ENCODE measurements at regions not wholly inside any gene's neighbourhood (a gene's known extent, or its start where the extent isn't known, plus 50 kb on each side); places are given as distances from the start of the nearest gene placed in this dataset.
"Not testable (repeated sequence)": the region's sequence is repeated elsewhere in the genome, so short reads cannot be mapped to it uniquely, and the experiment has no call there.

- WGBS, 5 donors = 44 to 63% (median 52%) methylated on average over 4 to 7 of the region's 7 CpGs
- H3K9me3 ChIP-seq; H3K36me3 ChIP-seq; H3K4me3 ChIP-seq; H3K27me3 ChIP-seq; intact Hi-C loops (cut with DNase I; ENCODE audit: low total_unique reads); H3K27ac ChIP-seq; H3K4me1 ChIP-seq: not testable (repeated sequence)
- DNase-seq = peak in 1 of 2 donors; percentile 55
These were observed 56.8 kb downstream of the ATP6V0E2 start for GRCh38 chr7:149930374-149931068.

- H3K36me3 ChIP-seq; H3K27ac ChIP-seq; H3K9me3 ChIP-seq; DNase-seq; intact Hi-C loops (cut with DNase I; ENCODE audit: low total_unique reads); H3K4me3 ChIP-seq; H3K27me3 ChIP-seq; H3K4me1 ChIP-seq: not testable (repeated sequence)
- WGBS, 5 donors = 80 to 95% (median 91%) methylated on average over 4 to 5 of the region's 5 CpGs
These were observed 60.0 kb downstream of the ATP6V0E2 start for GRCh38 chr7:149933776-149934175.

GRCh38 chr7:149947346-149947745, 73.6 kb downstream of the ATP6V0E2 start:
- H3K4me3 ChIP-seq; intact Hi-C loops (cut with DNase I; ENCODE audit: low total_unique reads); DNase-seq; H3K27me3 ChIP-seq; H3K36me3 ChIP-seq; H3K4me1 ChIP-seq; H3K9me3 ChIP-seq; H3K27ac ChIP-seq: not testable (repeated sequence)
- no CpG with 5 or more reads among the region's 4 CpGs for WGBS, 5 donors

- H3K36me3 ChIP-seq; DNase-seq; H3K27ac ChIP-seq; H3K9me3 ChIP-seq; H3K4me1 ChIP-seq; H3K27me3 ChIP-seq; intact Hi-C loops (cut with DNase I; ENCODE audit: low total_unique reads); H3K4me3 ChIP-seq: not testable (repeated sequence)
- 82 to 93% (median 87%) methylated on average over 5 to 12 of the region's 13 CpGs for WGBS, 5 donors
These were observed 74.7 kb downstream of the ATP6V0E2 start for GRCh38 chr7:149948444-149948843.

GRCh38 chr7:149949863-149950577, 76.3 kb downstream of the ATP6V0E2 start:
- intact Hi-C loops (cut with DNase I; ENCODE audit: low total_unique reads) = not testable (repeated sequence)

GRCh38 chr7:149950578-149950924, 76.8 kb downstream of the ATP6V0E2 start:
- H3K27me3 ChIP-seq; H3K4me1 ChIP-seq; H3K27ac ChIP-seq; DNase-seq; H3K4me3 ChIP-seq; intact Hi-C loops (cut with DNase I; ENCODE audit: low total_unique reads); H3K36me3 ChIP-seq; H3K9me3 ChIP-seq: not testable (repeated sequence)
- no CpG with 5 or more reads among the region's 4 CpGs for WGBS, 5 donors

More at GRCh38 chr7:149949863-149950577, 76.3 kb downstream of the ATP6V0E2 start:
- DNase-seq, H3K4me1 ChIP-seq, H3K4me3 ChIP-seq, H3K27me3 ChIP-seq, H3K9me3 ChIP-seq, H3K36me3 ChIP-seq, H3K27ac ChIP-seq: not testable (repeated sequence)
- 40 to 76% (median 51%) methylated on average over 5 to 8 of the region's 13 CpGs for WGBS, 5 donors

GRCh38 chr7:149951579-149951978, 77.8 kb downstream of the ATP6V0E2 start:
- DNase-seq; H3K27me3 ChIP-seq; H3K36me3 ChIP-seq; intact Hi-C loops (cut with DNase I; ENCODE audit: low total_unique reads); H3K4me3 ChIP-seq; H3K9me3 ChIP-seq; H3K27ac ChIP-seq; H3K4me1 ChIP-seq: not testable (repeated sequence)
- 83 to 100% (median 100%) methylated on average over 1 to 2 of the region's 2 CpGs for WGBS, 5 donors

GRCh38 chr7:149958880-149959279, 85.1 kb downstream of the ATP6V0E2 start:
- H3K9me3 ChIP-seq; H3K36me3 ChIP-seq; H3K27me3 ChIP-seq; DNase-seq; H3K4me3 ChIP-seq; H3K4me1 ChIP-seq; H3K27ac ChIP-seq; intact Hi-C loops (cut with DNase I; ENCODE audit: low total_unique reads): not testable (repeated sequence)
- WGBS, 5 donors = 29 to 61% (median 56%) methylated on average over 1 to 2 of the region's 2 CpGs

GRCh38 chr7:149960863-149961262, 87.1 kb downstream of the ATP6V0E2 start:
- H3K27me3 ChIP-seq; H3K9me3 ChIP-seq; intact Hi-C loops (cut with DNase I; ENCODE audit: low total_unique reads); H3K36me3 ChIP-seq; DNase-seq; H3K4me1 ChIP-seq; H3K27ac ChIP-seq; H3K4me3 ChIP-seq: not testable (repeated sequence)

- H3K27ac ChIP-seq; H3K9me3 ChIP-seq; H3K27me3 ChIP-seq; H3K36me3 ChIP-seq; DNase-seq; H3K4me3 ChIP-seq; intact Hi-C loops (cut with DNase I; ENCODE audit: low total_unique reads); H3K4me1 ChIP-seq: not testable (repeated sequence)
- 64 to 82% (median 78%) methylated on average over 1 to 2 of the region's 2 CpGs for WGBS, 5 donors
These were observed 88.1 kb downstream of the ATP6V0E2 start for GRCh38 chr7:149961878-149962277.

GRCh38 chr7:149962685-149963319, 89.0 kb downstream of the ATP6V0E2 start:
- H3K27ac ChIP-seq; H3K9me3 ChIP-seq; intact Hi-C loops (cut with DNase I; ENCODE audit: low total_unique reads); H3K27me3 ChIP-seq; H3K4me3 ChIP-seq; H3K36me3 ChIP-seq; DNase-seq; H3K4me1 ChIP-seq: not testable (repeated sequence)
- 20 to 45% (median 41%) methylated on average over 7 to 8 of the region's 8 CpGs for WGBS, 5 donors

- H3K36me3 ChIP-seq; H3K27me3 ChIP-seq; DNase-seq; H3K4me1 ChIP-seq; H3K9me3 ChIP-seq; intact Hi-C loops (cut with DNase I; ENCODE audit: low total_unique reads); H3K4me3 ChIP-seq; H3K27ac ChIP-seq: not testable (repeated sequence)
- 71 to 88% (median 81%) methylated on average over 3 to 5 of the region's 5 CpGs for WGBS, 5 donors
These were observed 90.2 kb downstream of the ATP6V0E2 start for GRCh38 chr7:149963985-149964384.

Measured in stomach (tissue), 8 donors.